Nephron (organoid): ENCODE measurements at regions not wholly inside any gene's neighbourhood (a gene's known extent, or its start where the extent isn't known, plus 50 kb on each side); places are given as distances from the start of the nearest gene placed in this dataset.

Experiments used
- H3K27ac Mint-ChIP-seq, 3 experiments: 2 replicates each; pipeline ENCODE4 v1.8.0; 2020; ENCODE audit warnings: mixed read lengths in 3 of 3, mild to moderate bottlenecking in 2 of 3, moderate library complexity in 1 of 3
- H3K27me3 Mint-ChIP-seq: 2 replicates; pipeline ENCODE4 v1.8.0; 2021; ENCODE audit warnings: low read depth, mild to moderate bottlenecking, moderate library complexity, mixed read lengths
- H3K36me3 Mint-ChIP-seq: 2 replicates; pipeline ENCODE4 v1.8.0; 2020; ENCODE audit warnings: low read depth, mixed read lengths
- H3K4me1 Mint-ChIP-seq: 2 replicates; pipeline ENCODE4 v1.8.0; 2020; ENCODE audit warnings: mixed read lengths
- H3K4me3 Mint-ChIP-seq, 3 experiments: 2 replicates each; pipeline ENCODE4 v1.8.0; 2020; ENCODE audit warnings: mild to moderate bottlenecking in 3 of 3, mixed read lengths in 3 of 3, moderate library complexity in 2 of 3
- H3K9me3 Mint-ChIP-seq: 2 replicates; pipeline ENCODE4 v1.8.0; 2020; ENCODE audit warnings: mixed read lengths
- TF ChIP-seq, protein P1 (sequence below), 3 experiments: fragments of 200-600 bp; sonication (generic); IDR thresholded peaks; one replicate each; pipeline ENCODE4 v1.5.0; 2021; ENCODE audit warnings: antibody characterized with exemption in 3 of 3; ENCODE audit not compliant: unreplicated experiment in 3 of 3

DNA sequence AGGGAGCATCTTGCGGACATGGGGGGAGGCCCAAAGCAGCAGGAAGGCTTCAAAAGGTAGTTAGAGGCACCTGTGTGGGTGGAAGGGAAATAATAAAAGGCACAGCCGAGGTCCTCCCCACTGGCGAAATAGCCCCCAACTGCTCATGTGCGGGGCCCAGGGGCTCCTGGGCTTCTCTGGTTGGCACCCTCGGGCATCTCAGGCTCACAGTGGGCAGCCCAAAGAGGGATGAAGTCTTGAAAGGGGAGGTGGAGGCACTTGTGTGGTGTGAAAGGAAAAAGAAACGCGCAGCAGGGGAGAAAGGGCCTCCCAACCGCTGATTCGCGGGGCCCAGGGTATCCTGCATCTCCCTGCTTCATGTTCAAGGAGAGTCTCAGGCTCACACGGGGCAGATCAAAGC is 579.4 kb downstream of the ALG10 start:
- no peak overlapping the region for H3K4me3 Mint-ChIP-seq
- H3K36me3 Mint-ChIP-seq, result peaks cover 3% of the 10 kb centered on the region
- no peak overlapping the region for H3K27ac Mint-ChIP-seq
- peaks cover 3% of the 10 kb centered on the region for H3K27me3 Mint-ChIP-seq
- H3K9me3 Mint-ChIP-seq, result peaks cover 47% of the 10 kb centered on the region
- H3K4me1 Mint-ChIP-seq, result no peaks in the 10 kb centered on the region
- TF ChIP-seq, protein P1, sequence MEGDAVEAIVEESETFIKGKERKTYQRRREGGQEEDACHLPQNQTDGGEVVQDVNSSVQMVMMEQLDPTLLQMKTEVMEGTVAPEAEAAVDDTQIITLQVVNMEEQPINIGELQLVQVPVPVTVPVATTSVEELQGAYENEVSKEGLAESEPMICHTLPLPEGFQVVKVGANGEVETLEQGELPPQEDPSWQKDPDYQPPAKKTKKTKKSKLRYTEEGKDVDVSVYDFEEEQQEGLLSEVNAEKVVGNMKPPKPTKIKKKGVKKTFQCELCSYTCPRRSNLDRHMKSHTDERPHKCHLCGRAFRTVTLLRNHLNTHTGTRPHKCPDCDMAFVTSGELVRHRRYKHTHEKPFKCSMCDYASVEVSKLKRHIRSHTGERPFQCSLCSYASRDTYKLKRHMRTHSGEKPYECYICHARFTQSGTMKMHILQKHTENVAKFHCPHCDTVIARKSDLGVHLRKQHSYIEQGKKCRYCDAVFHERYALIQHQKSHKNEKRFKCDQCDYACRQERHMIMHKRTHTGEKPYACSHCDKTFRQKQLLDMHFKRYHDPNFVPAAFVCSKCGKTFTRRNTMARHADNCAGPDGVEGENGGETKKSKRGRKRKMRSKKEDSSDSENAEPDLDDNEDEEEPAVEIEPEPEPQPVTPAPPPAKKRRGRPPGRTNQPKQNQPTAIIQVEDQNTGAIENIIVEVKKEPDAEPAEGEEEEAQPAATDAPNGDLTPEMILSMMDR (IDR thresholded peaks at IDR 0.05; ENCODE audit: unreplicated experiment in 3 of 3), result no peak

DNA sequence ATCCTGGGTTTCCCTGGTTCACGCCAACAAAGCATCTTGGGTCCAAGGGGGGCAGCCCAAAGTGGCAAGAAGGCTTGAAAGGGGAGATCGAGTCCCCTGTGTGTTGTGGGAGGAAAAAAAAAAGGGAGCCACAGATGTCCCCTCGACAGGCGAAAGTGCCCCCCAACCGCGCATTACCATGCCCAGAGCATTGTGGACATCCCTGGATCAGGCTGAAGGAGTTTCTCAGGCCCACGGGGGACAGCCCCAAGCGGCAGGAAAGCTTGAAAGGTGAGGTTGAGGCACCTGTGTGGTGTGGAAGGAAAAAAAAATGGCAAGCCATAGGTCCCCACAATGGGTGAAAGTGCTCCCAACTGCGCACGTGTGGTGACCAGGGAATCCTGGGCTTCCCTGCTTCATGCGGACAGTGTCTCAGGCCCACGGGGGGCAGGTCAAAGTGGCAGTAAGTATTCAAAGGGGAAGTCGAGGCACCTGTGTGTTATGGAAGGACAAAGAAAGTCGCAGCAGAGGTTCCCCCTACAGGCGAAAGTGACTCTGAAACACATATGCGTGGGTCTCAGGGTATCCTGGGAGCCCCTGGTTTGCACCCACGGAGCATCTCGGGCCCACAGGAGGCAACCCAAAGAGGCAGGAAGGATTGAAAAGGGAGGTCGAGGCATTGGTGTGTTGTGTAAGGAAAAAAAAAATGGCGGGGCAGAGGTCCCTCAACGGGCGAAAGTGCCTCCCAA is 580.1 kb downstream of the ALG10 start:
- no peak overlapping the region for H3K27ac Mint-ChIP-seq
- H3K9me3 Mint-ChIP-seq, result peaks cover 42% of the 10 kb centered on the region
- TF ChIP-seq, protein P1 (IDR thresholded peaks at IDR 0.05; ENCODE audit: unreplicated experiment in 3 of 3), result no peak
- H3K4me3 Mint-ChIP-seq, result no peak overlapping the region
- H3K4me1 Mint-ChIP-seq, result no peaks in the 10 kb centered on the region
- H3K27me3 Mint-ChIP-seq, result peaks cover 3% of the 10 kb centered on the region
- H3K36me3 Mint-ChIP-seq, result peaks cover 3% of the 10 kb centered on the region

DNA sequence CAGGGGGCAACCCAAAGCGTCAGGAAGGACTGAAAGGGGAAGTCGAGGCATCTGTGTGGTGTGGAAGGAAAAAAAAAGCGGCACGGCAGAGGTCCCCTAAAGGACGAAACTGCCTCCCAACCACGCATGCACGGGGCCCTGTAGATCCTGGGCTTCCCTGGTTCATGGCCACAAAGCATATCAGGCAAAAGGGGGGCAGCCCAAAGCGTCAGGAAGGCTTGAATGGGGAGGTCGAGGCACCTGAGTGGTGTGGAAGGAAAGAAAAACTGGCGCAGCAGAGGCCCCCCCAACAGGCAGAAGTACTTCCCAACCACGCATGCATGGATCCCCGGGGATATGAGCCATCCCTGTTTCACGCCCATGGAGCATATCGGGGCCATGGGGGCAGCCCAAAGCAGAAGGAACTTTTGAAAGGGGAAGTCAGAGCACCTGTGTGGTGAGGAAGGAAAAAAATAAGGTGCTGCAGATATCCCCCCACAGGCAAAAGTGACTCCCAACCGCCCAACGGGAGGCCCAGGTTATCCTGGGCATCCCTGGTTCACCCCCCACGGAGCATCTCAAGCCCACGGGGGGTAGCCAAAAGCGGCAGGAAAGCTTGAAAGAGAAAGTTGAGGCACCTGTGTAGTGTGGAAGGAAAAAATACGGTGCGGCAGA is 581.2 kb downstream of the ALG10 start:
- TF ChIP-seq, protein P1 (IDR thresholded peaks at IDR 0.05; ENCODE audit: unreplicated experiment in 3 of 3), result no peak
- Mint-ChIP-seq H3K9me3 (peaks cover 39% of the 10 kb centered on the region), H3K4me1 (no peaks in the 10 kb centered on the region), H3K27me3 (peaks cover 3% of the 10 kb centered on the region), H3K36me3 (peaks cover 3% of the 10 kb centered on the region), H3K27ac (no peak overlapping the region), H3K4me3 (no peak overlapping the region)

DNA sequence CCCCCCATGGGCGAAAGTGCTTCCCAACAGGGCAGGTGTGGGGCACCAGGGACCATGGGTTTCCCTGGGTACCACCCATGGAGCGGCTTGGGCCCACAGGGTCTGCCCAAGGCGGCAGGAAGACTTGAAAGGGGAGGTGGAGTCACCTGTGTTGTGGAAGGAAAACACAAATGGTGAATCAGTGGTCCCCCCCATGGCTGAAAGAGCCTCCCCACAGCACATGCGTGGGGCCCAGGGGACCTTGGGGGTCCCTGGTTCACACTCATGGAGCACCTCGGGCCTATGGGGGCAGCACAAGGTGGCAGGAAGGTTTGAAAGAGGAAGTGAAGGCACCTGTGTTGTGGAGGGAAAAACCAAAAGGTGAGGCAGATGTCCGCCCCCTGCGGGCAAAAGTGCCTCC is 581.9 kb downstream of the ALG10 start:
- H3K36me3 Mint-ChIP-seq, result peaks cover 1% of the 10 kb centered on the region
- H3K27me3 Mint-ChIP-seq, result peaks cover 3% of the 10 kb centered on the region
- TF ChIP-seq, protein P1 (IDR thresholded peaks at IDR 0.05; ENCODE audit: unreplicated experiment in 3 of 3), result no peak
- peaks cover 37% of the 10 kb centered on the region for H3K9me3 Mint-ChIP-seq
- no peak overlapping the region for H3K4me3 Mint-ChIP-seq
- H3K4me1 Mint-ChIP-seq, result no peaks in the 10 kb centered on the region
- H3K27ac Mint-ChIP-seq, result no peak overlapping the region

DNA sequence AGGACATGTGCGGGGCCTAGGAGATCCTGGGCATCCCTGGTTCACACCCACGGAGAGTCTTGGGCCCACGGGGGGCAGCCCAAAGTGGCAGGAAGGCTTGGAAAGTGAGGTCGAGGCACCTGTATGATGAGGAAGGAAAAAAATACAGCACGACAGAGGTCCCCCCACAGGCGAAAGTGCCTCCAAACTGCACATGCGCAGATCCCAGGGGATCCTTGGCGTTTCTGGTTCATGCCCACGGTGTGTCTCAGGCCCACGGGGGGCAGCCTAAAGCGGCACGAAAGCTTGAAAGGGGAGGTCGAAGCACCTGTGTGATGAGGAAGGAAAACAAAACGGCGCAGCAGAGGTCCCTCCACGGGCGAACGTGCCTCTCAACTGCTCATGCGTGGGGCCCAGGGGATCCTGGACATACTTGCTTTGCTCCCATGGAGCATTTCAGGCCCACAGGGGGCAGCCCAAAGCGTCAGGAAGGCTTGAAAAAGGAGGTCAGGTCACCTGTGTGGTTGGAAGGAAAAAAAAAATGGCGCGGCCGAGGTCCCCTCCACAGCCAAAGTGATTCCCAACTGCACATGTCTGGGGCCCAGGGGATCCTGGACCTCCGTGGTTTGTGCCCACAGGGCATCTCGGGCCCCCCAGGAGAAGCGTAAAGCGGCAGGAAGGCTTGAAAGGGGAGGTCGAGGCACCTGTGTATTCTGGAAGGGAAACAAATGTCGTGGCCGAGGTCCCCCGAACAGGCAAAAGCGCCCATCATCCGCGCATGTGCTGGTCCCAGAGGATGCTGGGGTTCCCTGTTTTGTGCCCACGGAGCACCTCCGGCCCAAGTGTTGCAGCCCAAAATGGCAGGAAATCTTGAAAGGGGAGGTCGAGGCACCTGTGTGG is 582.6 kb downstream of the ALG10 start:
- no peaks in the 10 kb centered on the region for H3K36me3 Mint-ChIP-seq

More for the DNA sequence above, 582.6 kb downstream of the ALG10 start:
- peaks cover 3% of the 10 kb centered on the region for H3K27me3 Mint-ChIP-seq
- no peak overlapping the region for H3K27ac Mint-ChIP-seq
- H3K9me3 Mint-ChIP-seq, result peaks cover 34% of the 10 kb centered on the region
- no peaks in the 10 kb centered on the region for H3K4me1 Mint-ChIP-seq
- TF ChIP-seq, protein P1 (IDR thresholded peaks at IDR 0.05; ENCODE audit: unreplicated experiment in 3 of 3), result no peak
- no peak overlapping the region for H3K4me3 Mint-ChIP-seq
